HepG2 (cell line): ENCODE measurements at regions not wholly inside any gene's neighbourhood (a gene's known extent, or its start where the extent isn't known, plus 50 kb on each side); places are given as distances from the start of the nearest gene placed in this dataset.

ENCODE experiments used
- BCL3 ChIP-seq: sonication (generic); formaldehyde crosslinking; IDR thresholded peaks from 2 replicates; pipeline ENCODE4 v1.5.1; 2020; ENCODE audit warnings: mild to moderate bottlenecking, missing genetic modification reagents, moderate library complexity
- CEBPB ChIP-seq: IDR thresholded peaks from 2 replicates; pipeline ENCODE4 v1.6.1; 2011; ENCODE audit warnings: low read depth, low read length, improper control_type of control experiment, borderline replicate concordance
- CTCF ChIP-seq: sonication (generic); formaldehyde crosslinking; IDR thresholded peaks from 2 replicates; pipeline ENCODE4 v1.5.0; 2020; ENCODE audit warnings: mild to moderate bottlenecking, missing genetic modification reagents, moderate library complexity
- HNRNPLL ChIP-seq: fragments of 200-400 bp; formaldehyde crosslinking; IDR thresholded peaks from 2 replicates; pipeline ENCODE4 v1.6.1; 2017; ENCODE audit warnings: mild to moderate bottlenecking, low read depth, low read length; ENCODE audit not compliant: poor library complexity, severe bottlenecking
- MTF1 ChIP-seq: sonication (generic); formaldehyde crosslinking; IDR thresholded peaks from 2 replicates; pipeline ENCODE4 v1.5.0; 2020; ENCODE audit warnings: missing genetic modification reagents
- PRPF4 ChIP-seq: fragments of 200-400 bp; formaldehyde crosslinking; IDR thresholded peaks from 2 replicates; pipeline ENCODE4 v1.6.1; 2016; ENCODE audit warnings: low read length, low read depth; ENCODE audit not compliant: poor library complexity, severe bottlenecking
- ZBTB44 ChIP-seq: sonication (generic); formaldehyde crosslinking; IDR thresholded peaks from 2 replicates; pipeline ENCODE4 v1.4.0; 2020; ENCODE audit warnings: missing genetic modification reagents
- ZNF280B ChIP-seq: sonication (generic); formaldehyde crosslinking; IDR thresholded peaks from 2 replicates; pipeline ENCODE4 v1.5.0; 2020; ENCODE audit warnings: missing genetic modification reagents, mild to moderate bottlenecking, borderline replicate concordance
- ZNF556 ChIP-seq: sonication (generic); formaldehyde crosslinking; IDR thresholded peaks from 2 replicates; pipeline ENCODE4 v1.4.0; 2020; ENCODE audit warnings: mild to moderate bottlenecking, missing genetic modification reagents, borderline replicate concordance
- ZNF883 ChIP-seq: sonication (generic); formaldehyde crosslinking; IDR thresholded peaks from 2 replicates; pipeline ENCODE4 v1.5.1; 2020; ENCODE audit warnings: mild to moderate bottlenecking, missing genetic modification reagents; ENCODE audit errors: not compliant biosample characterization
- ZSCAN12 ChIP-seq: sonication (generic); formaldehyde crosslinking; IDR thresholded peaks from 2 replicates; pipeline ENCODE4 v1.9.0; 2021; ENCODE audit warnings: mild to moderate bottlenecking, missing genetic modification reagents
- ZZZ3 ChIP-seq: sonication (generic); formaldehyde crosslinking; IDR thresholded peaks from 2 replicates; pipeline ENCODE4 v1.4.0; 2020; ENCODE audit warnings: missing genetic modification reagents, mild to moderate bottlenecking, borderline replicate concordance

GRCh38 chr1:73755649-73756048 is 442.3 kb downstream of the LRRIQ3 start:
- no peak for TF ChIP-seq ZBTB44 (CRISPR knock-in tag)
- no peak for TF ChIP-seq CEBPB
- no peak for TF ChIP-seq BCL3
- TF ChIP-seq MTF1 (CRISPR knock-in tag) = no peak
- no peak for TF ChIP-seq ZNF883 (CRISPR knock-in tag)
- TF ChIP-seq ZNF556 = no peak
- no peak for TF ChIP-seq ZSCAN12 (CRISPR knock-in tag)
- no peak for TF ChIP-seq ZNF280B (CRISPR knock-in tag)
- TF ChIP-seq ZZZ3 = no peak
- no peak for TF ChIP-seq CTCF (CRISPR knock-in tag)
- no peak for TF ChIP-seq HNRNPLL
- no peak for TF ChIP-seq PRPF4
